Glomerular endothelial cell (primary cell): ENCODE measurements at regions not wholly inside any gene's neighbourhood (a gene's known extent, or its start where the extent isn't known, plus 50 kb on each side); places are given as distances from the start of the nearest gene placed in this dataset.

Experiments
- DNase-seq: peaks from one replicate; pipeline ENCODE4 v3.0.0-alpha.2; 2011; ENCODE audit warnings: low read depth, low spot score; ENCODE audit errors: extremely low read depth

GRCh38 chr11:112354364-112354763, 93.7 kb upstream of the PLET1 start:
- no peak for DNase-seq

DNA sequence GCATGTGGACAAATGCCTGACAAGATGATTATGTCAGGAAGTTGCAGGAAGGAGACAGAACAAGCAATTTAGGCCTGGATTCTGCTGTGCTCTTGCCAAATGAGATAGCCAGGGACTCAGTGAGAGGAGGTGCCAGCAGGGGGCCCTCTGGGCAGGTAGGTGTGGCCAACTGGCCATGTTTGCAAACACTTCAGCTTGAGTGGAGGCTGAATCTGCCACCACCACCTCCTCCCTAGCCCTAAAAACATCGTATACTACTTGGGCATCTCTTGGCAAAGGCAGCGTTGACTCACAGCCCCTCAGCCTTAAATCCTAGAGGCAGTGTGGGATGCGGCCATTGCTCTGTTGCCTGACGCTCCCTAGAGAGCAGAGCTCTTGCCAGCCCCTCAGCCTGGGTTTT, 95.1 kb upstream of the PLET1 start:
- DNase-seq: no peak

GRCh38 chr11:112357488-112357887, 96.8 kb upstream of the PLET1 start:
- no peak for DNase-seq

GRCh38 chr11:112361396-112361795, 100.7 kb upstream of the PLET1 start:
- no peak for DNase-seq

GRCh38 chr11:112363527-112363926, 102.9 kb upstream of the PLET1 start:
- DNase-seq: no peak

- DNase-seq: no peak
Observed at GRCh38 chr11:112364962-112365481, 104.4 kb upstream of the PLET1 start.

- no peak for DNase-seq
Observed at GRCh38 chr11:112366012-112366411, 105.4 kb upstream of the PLET1 start.

- no peak for DNase-seq
Observed at GRCh38 chr11:112366777-112367176, 106.1 kb upstream of the PLET1 start.

DNA sequence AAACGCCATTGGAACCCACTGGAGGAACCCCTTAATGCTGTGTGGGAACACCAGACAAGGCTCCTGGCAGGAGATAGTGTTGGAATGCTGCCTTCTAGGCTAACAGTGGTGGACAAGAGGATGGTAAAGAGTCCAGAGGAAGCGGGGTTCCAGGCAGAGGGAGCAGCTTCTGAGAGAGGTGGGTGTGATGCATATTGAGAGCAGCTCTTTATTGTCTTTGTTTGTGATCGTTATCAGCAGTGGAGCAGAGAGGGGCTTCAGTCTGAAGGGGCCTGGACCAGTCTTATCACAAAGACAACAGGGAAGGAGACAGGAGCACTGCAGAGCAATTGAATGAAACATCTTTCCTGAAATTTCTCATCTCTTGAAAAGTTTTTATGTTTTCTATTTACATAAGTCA, 106.8 kb upstream of the PLET1 start:
- DNase-seq: no peak

DNA sequence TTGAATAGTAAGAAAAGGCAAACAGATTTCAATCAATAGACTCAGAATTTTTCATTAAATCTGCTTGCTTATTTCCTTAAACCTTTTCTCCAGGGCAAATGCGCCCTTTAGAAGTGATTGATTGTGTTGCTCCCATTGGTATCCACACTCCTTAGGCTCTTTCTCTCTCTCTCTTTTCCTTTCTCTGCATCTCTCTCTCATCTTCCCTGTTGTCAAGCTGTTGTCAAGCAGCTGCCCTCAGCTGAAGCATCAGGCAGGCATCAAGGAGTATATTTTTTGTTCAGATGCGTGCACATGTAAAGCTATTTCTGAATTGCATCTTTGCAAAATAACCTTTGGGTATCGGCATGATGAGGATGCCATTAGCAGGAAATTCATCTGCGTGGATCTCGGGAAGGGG, 107.2 kb upstream of the PLET1 start:
- no peak for DNase-seq

DNA sequence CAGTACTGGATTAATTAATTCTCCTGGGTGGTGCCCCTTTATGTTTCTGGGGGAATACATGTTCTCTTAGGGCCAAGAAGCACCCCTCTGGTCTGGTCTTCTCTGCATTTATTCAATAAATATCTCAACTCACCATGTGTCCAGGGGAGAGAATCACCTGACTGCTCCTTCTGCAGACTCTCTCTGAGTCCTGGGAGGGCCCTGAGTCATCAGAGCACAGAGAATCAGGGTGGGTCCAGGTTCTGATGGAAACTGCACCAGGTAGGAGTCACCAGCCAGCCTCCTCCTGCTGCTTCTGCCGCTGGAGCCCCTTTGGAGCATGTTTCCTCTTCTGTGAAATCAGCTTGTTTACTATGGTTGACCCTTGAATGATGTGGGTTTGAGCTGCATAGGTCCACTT, 107.7 kb upstream of the PLET1 start:
- DNase-seq: no peak

GRCh38 chr11:112369374-112369773, 108.7 kb upstream of the PLET1 start:
- DNase-seq: no peak

- DNase-seq: no peak
Observed at GRCh38 chr11:112369916-112370315, 109.3 kb upstream of the PLET1 start.

DNA sequence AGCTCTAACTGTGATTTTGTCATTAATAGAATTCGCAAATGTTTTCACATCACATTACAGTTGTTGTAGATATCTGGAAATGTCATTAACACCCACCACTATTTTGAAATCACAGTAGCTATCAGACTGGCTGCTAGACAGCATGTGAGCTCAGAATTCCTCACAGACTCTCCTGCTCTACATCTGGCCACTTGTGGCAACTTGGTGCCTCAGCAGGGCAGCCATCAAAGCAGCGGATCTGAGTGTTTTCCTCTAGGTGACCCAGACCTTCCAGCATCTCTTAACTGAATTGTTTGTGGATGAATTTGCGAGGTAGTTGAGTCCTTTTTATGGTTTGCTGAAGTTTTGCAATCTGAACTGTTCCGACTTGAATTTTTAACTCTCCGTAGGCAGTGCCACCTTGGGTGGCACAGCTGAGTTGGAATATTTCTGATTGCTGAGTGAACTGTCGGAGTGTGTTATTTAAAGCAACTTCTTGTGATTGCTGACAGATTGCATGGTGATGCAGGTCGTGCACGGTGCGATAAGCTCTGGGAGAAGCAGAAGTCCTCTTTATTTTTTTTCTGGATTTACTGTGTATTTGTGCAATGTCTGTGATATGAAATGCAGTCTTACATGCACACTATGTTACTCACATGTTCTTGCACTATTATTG, 114.0 kb upstream of the PLET1 start:
- no peak for DNase-seq

GRCh38 chr11:112377946-112378345, 117.3 kb upstream of the PLET1 start:
- DNase-seq: no peak

DNA sequence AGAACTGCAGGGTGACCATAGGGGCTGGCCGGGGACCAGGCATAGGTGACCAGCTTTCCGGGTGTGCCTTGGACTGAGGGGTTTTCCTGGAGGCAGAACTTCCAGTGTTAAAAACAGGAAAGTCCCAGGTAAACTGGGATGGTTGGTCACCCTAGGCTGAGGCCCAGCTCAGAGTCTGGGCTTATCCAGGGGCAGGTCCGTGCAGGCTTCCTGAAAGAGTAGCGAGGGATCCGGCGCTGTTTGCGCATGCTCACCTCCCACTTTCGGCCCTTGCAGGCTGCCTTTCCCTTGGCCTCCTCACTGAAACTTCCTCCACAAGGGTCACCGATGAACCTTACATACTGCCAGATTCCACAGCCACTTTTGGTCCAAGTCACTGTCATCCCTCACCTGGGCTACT, 119.8 kb upstream of the PLET1 start:
- no peak for DNase-seq

- no peak for DNase-seq
Observed at GRCh38 chr11:112381578-112381977, 120.9 kb upstream of the PLET1 start.

- no peak for DNase-seq
Observed at GRCh38 chr11:112382561-112382960, 121.9 kb upstream of the PLET1 start.

- DNase-seq: no peak
Observed at GRCh38 chr11:112388496-112388895, 127.8 kb upstream of the PLET1 start.

GRCh38 chr11:112391086-112391485, 130.4 kb upstream of the PLET1 start:
- DNase-seq: no peak

- no peak for DNase-seq
Observed at GRCh38 chr11:112392904-112393303, 132.2 kb upstream of the PLET1 start.

DNA sequence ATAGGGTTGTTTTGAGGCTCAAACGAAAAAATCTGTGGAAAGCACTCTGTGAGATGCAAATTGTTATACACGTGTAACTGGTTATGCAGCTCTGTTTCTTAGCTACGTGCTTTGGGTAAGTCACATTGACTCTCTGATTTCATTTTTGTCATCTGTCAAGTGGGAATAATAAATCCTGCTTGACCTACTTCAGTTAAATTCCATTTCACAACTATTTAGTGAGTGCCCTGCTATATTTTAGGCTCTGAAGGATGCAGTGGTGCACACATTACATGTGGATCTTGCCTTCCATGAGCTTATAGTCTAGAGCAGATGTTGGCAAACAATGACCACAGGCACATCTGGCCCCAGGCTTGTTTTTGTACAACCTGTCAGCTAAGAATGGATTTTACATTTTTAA, 133.6 kb upstream of the PLET1 start:
- no peak for DNase-seq

DNA sequence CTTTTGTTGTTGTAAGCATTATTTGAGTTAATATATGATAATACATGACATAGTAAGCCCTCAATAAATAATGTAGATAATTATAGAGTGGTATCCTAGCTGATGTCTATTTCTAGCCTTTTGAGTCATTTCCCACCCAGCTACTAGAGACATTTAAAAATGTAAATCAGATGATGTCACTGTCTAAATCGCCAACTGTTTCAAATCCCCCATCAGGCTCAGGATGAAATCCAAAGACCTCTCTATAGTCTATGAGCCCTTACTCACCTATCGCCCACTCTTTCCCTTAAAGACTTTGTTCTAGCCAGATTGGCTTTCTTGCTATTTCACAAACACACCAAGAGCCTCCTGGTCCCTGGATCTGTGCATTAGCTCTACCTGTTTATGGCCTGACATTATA, 135.4 kb upstream of the PLET1 start:
- no peak for DNase-seq
